ENCODE measurements at regions not wholly inside any gene's neighbourhood (a gene's known extent, or its start where the extent isn't known, plus 50 kb on each side); places are given as distances from the start of the nearest gene placed in this dataset.

- Histone ChIP-seq H3K27ac (ENCODE audit: insufficient read length, low read depth, low read length) (no peak overlapping the region), H3K4ac (ENCODE audit: low read depth, low read length) (no peak overlapping the region), H3K9ac (ENCODE audit: extremely low read depth, insufficient read length, low read length) (no peak overlapping the region), H2BK20ac (ENCODE audit: low read depth, low read length, poor library complexity, severe bottlenecking) (no peak overlapping the region), H4K8ac (replicated peaks; ENCODE audit: insufficient read length, low read depth, low read length) (no peak overlapping the region), H3K9me3 (ENCODE audit: control insufficient read depth, low read depth, low read length) (no peaks in the 10 kb centered on the region), H4K91ac (ENCODE audit: insufficient read length, low read depth, low read length) (no peak overlapping the region), H3K56ac (ENCODE audit: insufficient read length, low read depth, low read length) (no peak overlapping the region), H2BK5ac (ENCODE audit: insufficient read length, low read length) (no peak overlapping the region), H2BK120ac (ENCODE audit: low read depth, low read length, poor library complexity, severe bottlenecking) (no peak overlapping the region), H3K14ac (ENCODE audit: insufficient read depth, low read length) (no peak overlapping the region), H2AK5ac (ENCODE audit: insufficient read length, low read length) (no peak overlapping the region), H3K79me2 (ENCODE audit: insufficient read depth, low read length) (no peaks in the 10 kb centered on the region), H2BK12ac (ENCODE audit: insufficient read length, low read depth, low read length) (no peak overlapping the region), H2AFZ (ENCODE audit: low read length) (no peak overlapping the region), H4K20me1 (ENCODE audit: control insufficient read depth, insufficient read depth, insufficient read length) (no peaks in the 10 kb centered on the region), H3K79me1 (ENCODE audit: insufficient read depth, low read depth, low read length, poor library complexity, severe bottlenecking) (no peaks in the 10 kb centered on the region), H3T11ph (ENCODE audit: low read length) (no peak overlapping the region), H3K27me3 (ENCODE audit: insufficient read depth, low read length) (no peaks in the 10 kb centered on the region), H3K23ac (ENCODE audit: insufficient read length, low read depth, low read length) (no peak overlapping the region), H3K4me1 (ENCODE audit: insufficient read depth, low read length) (no peaks in the 10 kb centered on the region), H3K23me2 (ENCODE audit: insufficient read length, low read depth, low read length, poor library complexity, severe bottlenecking) (no peaks in the 10 kb centered on the region), H3K18ac (ENCODE audit: insufficient read length, low read depth, low read length) (no peak overlapping the region), H4K5ac (ENCODE audit: insufficient read length, low read depth, low read length) (no peak overlapping the region), H3K4me2 (ENCODE audit: insufficient read depth, insufficient read length, low read length) (no peak overlapping the region), H2BK15ac (ENCODE audit: low read depth, low read length) (no peak overlapping the region)
- Mint-ChIP-seq H3K27ac (no peak overlapping the region), H3K36me3 (ENCODE audit: insufficient read depth in 1 of 3, low read depth in 3 of 3) (no peaks in the 10 kb centered on the region), H3K9me3 (no peaks in the 10 kb centered on the region; a peak in 1 of 5 replicates), H3K4me1 (no peaks in the 10 kb centered on the region), H3K4me3 (no peak overlapping the region), H3K27me3 (ENCODE audit: low read depth) (no peaks in the 10 kb centered on the region)
- no peak for TF ChIP-seq CTCF (conservative IDR thresholded peaks at IDR 0.05)
- no CpG with 5 or more reads among the region's 9 CpGs for WGBS (ENCODE audit: extremely low coverage, insufficient read length, low lambda C conversion rate)
- no peak for DNase-seq
These were observed 171.2 kb downstream of the TMA16 start for GRCh38 chr4:163665521-163666331.
